Cerebellar nuclear complex (tissue), 1 donor: ENCODE measurements at regions not wholly inside any gene's neighbourhood (a gene's known extent, or its start where the extent isn't known, plus 50 kb on each side); places are given as distances from the start of the nearest gene placed in this dataset.
"Not testable (repeated sequence)": the region's sequence is repeated elsewhere in the genome, so short reads cannot be mapped to it uniquely, and the experiment has no call there.

ENCODE experiments used
- DNase-seq, 2 experiments: peaks; one replicate each; lab custom pipeline; 2025; lab: John Stamatoyannopoulos, UW

DNA sequence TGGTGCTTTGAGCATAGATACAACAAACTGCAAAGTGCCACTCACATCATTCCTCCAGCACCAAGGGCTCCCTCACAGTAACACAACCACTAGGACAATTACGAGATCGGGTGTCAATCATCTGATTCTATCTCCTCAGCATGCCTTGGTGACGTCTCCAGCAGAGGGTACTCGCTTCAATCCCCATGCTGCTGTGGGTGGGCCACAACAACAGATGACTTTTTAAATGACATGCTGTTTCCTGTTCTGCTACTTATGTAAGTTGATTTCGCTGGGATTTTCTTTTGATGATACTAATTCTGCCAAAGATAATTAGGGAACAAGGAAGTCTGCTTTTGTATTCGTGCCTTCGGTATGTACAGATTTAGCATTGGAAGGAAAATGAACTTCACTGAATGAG is 1113.0 kb downstream of the BCL11A start:
- no peak for DNase-seq

DNA sequence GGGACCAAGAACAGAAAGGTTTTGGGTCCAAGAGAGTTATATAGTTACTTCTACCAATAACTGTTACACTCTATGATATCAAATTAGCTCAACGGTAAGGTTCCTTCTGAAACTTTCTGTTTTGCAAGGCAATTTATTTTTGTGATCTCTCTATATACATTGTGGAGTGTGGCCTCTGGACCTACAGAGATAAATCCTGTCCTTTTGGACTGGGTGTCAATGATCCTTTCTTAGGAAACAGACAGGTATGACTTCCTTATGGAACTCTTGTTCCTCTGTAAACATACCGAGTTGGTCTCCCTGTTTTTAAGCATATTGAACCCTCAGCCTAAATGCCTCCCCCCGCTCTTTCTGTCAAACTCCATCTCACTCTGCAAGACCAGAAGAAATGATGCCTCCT is 1117.8 kb downstream of the BCL11A start:
- no peak for DNase-seq

DNA sequence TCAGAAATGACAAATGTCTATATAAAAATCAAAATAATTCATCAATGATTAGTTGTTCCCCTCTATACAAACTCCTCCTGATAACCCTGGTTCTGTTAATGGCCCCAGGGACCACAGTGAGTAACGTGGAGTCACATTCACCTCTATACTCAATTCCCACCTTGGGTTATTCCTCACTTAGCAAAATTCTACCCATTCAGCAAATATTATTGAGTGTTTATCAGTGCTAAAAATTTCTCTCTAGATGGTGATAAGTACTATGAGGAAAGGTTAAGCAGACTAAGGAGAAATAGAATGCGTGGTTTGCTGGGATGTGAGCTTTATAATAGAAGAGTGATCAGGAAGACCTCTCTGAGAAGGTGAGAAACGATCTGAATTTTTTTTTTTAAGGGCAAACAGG is 1124.5 kb downstream of the BCL11A start:
- no peak for DNase-seq

DNA sequence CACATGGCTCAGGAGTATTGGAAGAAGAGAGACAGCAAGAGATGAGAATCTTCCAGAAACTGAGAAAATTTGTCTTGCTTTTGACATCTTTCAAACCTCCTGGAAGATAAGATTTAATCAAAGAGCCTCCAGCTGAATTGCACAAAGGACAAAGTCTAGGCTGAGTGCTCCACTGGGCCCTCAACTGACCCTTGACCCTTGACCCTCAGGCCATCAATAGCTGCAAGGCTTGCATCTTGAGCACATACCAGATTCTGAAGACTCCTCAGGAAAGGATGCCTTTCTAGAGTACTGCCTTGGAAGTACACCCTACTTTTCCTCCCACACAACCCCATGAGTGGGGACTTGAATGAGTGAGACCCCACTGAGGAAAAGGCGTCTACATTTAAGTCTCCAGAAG is 1125.5 kb downstream of the BCL11A start:
- DNase-seq: no peak

DNA sequence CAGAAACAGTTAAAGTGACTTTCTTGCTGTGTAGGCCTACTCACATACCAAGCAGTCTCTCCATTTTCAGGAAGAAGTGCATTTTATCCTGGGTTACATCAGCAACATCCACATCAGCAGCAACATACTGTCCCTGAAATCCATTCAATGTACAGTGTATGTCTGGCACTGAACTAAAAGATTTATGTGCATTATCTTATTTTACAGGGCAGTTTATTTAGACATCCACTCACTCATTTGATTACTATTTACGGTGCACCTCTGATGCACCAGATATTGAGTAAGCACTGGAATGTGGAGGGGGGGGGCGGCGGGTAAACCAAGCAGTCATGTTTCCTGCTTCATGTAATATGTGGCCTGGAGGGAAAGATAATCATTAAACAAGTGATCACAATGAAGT is 1128.2 kb downstream of the BCL11A start:
- DNase-seq: no peak

DNA sequence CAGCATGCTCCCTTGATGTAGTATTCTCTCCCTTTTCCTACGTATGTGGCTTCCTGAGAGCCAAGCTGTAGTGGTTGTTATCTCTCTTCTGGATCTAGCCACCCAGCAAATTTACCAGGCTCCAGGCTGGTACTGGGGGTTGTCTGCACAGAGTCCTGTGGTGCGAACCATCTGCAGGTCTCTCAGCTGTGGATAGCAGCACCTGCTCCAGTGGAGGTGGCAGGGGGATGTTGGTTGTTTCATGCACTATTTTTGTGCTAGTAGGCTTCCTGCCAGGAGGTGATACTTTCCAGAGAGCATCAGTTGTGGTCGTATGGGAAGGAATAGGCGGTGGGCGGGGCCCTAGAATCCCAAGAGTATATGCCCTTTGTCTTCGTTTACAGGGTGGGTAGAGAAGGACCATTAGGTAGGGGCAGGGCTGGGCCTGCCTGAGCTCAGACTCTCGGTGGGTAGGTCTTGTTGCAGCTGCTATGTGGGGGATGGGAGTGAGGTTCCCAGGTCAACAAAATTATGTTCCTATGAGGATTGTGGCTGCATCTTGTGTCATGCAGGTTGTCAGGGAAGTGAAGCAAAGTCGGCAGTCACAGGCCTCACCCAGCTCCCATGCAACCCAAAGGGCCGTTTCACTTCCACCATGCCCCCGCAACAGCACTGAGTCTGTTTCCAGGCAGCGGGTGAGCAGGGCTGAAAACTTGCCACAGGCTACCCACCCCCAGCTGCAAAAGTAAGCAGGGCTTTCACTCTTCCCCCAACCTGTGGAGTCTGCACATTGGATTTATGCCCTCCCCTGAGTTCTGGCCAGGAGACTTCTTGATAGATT is 1139.5 kb downstream of the BCL11A start:
- DNase-seq: no peak

DNA sequence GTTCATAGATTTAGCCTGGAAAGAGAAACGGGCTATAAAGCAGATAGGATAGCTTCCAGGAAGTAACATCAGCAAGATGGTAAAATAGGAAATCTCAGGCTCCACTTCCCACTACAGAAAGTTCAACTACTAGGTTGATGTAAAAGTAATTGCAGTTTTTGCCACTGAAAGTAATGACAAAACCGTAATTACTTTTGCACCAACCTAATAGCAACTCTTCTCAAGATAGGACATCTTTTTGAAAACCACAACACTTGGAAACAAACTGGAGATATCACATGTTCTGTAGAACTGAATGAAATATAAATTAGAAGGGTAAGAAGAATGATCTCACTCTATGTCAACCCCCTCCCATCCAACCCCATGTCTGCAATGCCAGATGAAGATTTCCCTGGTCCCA is 1154.3 kb downstream of the BCL11A start:
- DNase-seq: no peak

DNA sequence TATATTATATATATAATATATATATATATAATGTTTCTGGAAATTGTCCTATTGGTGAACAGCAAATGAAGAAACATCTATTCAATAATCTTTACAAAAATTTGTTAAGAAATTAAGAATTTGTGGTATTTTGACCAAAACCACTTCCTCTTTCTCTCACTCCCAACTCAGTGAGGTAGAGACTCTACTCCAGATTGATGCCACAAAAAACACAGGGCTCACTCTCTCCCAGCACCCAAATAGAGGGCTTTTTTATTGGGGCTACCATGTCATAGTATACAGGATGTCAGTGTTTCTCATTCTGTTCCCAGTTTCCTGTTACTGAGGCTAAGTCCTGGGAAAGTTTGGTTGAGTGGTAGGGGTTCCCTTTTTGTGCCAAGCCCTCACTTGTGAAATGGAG is 1155.4 kb downstream of the BCL11A start:
- DNase-seq: no peak

DNA sequence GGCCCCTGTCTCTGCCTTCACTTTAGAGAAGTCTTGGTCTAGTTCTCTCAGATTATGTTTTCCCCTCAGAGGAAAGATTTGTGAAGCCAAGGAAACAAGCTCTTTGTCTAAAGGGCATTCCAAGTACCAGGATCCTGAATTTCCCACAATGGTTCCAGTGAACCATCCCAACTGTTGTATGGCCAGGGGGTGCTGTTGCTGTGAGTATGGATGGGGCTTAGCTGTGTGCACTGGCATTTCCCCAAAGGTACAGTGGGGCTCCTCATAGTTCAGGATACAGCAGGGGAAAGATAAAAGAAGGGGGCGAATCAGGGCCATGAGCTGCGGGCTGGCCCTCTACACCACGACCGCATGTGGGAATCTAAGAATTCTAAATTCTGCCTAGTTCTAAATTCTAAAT is 1154.0 kb upstream of the FANCL start:
- DNase-seq: no peak

DNA sequence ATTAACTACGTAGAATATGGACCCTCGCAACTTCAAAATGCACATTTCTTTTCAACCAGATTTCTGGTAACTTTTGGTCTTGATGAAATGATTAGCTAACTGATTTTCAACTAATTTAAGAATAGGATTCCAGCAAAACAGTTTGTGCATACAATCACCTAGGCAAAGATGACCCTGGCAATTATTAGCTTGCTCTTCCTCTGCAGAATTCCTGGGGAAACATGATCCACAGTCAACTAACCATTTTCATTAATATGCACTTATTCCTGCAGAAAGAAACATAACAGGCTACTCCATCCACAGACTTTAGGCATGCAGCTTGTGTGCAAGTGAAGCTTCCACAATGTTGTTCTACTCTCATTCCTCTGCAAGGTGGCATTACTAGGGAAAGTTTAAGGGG is 1150.8 kb upstream of the FANCL start:
- DNase-seq: no peak

DNA sequence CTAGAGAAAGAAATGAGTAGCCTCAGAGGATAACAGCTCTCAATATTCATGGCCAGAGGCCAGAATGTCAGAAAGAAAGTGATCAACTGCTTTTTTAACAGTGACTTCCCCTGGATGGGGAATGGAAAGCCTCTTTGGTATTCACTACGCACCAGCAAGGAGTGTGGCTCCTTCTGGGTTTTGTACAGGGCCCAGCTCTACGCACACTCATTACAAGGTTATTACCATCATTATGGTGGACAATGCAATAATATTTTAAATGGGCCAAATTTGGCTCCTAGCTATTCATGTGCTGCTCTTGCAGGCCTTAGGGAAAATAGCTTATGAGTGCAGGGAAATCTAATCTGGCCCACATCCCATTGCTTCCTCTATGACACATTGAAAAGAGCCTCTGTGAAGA is 1149.5 kb upstream of the FANCL start:
- no peak for DNase-seq

DNA sequence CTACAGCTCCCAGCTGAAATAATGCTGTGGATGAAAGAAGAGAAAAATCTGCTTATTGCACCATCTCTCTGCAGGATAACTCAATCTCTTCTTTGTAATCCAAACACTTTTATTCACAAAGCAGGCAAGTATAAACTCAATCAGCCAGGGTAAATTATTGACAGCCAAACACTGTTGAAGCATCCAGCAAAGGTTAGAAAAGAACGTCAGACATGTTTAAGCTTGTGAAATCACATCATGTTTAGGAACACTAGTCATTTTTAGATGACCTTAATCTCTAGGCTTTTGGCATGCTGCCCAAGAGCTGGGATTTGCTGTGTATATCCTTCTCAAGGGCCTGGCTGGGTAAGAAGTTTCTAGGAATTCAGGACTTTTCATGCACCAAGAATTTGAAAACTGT is 1148.1 kb upstream of the FANCL start:
- DNase-seq: no peak

DNA sequence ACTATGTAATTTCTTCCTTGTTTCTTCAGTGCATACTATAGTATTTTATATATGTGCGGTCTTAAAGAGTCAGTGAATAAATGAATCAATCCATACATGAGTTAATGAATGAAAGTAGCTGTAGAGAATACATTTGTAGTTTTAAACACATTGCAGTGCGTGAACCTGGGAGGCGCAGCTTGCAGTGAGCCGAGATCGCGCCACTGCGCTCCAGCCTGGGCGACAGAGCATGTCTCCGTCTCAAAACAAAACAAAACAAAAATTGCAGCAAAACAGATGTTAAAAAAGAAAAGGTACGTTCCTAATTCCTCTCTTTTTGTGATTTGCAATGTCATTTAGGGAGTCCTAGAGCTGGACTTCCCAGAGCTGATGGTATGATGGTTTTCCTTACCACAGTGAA is 1144.8 kb upstream of the FANCL start:
- DNase-seq: no peak

DNA sequence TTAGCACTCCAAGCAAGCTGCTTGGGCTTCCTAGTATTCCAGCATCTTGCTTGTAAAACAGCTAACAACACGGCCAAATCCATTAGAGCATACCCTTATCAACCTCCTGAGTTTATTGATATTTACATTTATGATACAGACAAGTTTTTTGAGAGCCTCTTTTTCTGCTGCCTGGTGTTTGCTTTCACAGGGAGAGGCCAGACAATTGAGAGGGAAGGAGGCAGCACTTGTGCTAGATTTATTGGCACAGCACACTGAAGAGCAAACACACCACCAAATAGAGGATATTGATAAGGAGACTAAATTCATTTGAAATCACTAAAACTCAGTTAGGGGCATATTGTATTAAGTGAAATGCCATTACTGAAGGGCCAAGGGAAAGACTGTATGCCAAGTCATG is 1142.3 kb upstream of the FANCL start:
- DNase-seq: no peak

DNA sequence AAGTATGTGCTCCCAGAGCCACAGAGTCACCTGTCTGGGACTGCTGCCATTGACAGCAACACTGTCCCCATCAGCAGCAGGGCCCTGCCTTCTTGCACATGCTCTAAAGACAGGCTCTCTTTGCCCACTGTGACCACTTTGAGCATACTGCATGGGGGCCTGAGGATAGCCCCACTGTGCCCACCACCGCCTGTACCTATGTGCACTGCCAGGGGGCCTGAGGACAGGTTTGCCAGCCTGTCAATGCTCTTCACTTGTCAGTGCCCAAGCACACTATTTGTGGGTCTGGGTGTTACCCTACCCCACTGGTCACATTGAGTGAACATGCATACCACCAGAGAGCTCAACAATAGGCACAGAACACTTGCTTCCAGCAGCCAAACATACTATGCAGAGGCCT is 1137.0 kb upstream of the FANCL start:
- DNase-seq: no peak

DNA sequence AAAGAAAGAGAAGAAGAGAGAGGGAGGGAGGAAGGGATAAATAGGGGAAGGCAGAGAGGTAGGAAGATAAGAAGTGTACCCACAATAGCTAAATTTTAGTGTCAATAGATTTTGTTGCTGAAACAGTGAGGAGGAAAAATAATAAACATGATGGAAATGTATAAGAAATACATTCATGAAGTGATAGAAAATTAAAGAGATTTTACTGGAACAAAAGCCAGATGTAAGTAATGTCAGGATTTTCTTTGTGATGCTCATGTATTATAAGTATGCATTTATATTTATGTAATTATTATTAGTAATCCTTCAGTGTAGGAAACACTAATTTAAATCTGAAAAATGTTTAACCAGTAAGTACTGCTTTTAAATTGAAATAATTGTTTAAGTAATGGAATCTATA is 1125.2 kb upstream of the FANCL start:
- no peak for DNase-seq

DNA sequence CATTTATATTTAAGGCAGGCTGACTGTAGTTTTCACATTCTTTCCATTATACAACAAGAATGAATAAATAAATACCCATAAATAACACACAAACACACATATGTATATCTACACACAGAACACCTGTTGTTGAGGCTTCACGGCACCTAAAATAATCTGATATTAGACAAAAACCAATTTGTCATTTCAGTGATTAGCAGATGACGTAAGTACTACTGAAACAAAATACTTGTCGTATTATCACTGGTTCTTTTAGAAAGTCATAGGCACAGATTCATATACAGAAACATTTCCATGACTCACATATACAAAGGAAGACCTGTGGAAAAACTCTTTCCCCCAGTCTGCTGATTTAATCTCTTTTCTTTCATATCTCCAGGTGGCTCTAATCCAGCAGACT is 1113.4 kb upstream of the FANCL start:
- DNase-seq: no peak

DNA sequence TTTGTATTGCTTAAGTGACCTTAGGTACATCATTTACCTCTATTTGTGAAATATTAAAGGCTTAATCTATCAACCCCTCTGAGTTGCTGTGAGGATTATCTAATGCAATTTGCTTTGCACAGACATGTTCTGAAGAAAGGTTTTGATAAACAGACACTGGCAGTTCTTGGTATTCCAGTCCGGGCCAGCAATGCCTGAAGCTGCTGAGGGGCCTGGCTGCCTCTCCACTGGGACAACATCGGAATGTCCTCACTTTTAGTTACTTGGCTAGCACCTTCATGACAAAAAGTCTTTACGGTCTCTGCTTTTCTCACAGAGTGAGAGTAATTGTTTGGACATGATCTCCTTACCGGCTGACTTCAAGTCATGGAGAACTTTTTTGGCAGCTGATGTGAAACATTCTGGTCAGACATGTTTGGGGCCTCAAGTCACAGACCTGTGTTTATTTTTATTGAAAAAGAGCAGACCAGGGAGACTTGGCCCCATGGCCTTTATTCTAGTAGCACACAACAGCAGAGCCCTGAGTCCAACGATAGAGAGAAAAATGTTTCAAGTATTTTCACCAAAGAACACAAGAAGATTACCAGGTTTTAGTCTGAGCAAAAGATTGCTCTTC is 1112.3 kb upstream of the FANCL start:
- DNase-seq: no peak

DNA sequence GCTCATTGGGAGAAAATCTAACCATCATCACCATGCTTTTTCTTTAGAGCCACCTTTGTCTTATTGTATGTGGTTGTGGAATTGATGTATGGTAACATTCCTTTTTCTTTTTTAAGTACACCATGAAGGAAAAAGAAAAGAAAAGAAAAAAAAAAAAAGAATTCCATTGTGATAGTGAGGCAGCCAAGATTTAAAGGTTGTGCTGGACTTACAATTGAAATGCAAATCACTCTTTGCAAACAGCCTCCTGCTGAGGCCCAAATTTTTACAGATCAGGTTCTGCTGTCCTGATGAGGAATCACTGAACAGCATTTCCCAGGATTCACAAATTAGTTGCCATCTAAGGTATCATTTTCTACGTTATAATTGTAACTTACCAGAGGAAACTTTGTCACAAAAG is 1101.0 kb upstream of the FANCL start:
- no peak for DNase-seq

DNA sequence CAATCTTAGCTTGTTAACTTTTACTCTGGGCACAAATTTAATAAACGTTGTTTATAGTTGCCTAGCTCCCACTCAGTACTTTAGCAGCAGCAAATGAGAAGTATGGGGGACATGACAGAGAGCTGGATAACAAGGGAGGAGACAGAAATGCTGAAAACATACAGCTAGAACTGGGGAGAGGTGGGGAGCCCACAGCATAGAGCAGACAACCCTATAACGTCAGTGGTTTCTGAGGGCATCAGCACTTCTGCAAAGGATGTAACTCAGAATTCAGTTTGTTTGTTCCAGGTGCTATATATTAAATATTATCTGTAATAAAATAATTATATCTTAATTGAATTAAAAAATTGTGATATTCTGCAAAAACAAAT is 1098.7 kb upstream of the FANCL start:
- no peak for DNase-seq

DNA sequence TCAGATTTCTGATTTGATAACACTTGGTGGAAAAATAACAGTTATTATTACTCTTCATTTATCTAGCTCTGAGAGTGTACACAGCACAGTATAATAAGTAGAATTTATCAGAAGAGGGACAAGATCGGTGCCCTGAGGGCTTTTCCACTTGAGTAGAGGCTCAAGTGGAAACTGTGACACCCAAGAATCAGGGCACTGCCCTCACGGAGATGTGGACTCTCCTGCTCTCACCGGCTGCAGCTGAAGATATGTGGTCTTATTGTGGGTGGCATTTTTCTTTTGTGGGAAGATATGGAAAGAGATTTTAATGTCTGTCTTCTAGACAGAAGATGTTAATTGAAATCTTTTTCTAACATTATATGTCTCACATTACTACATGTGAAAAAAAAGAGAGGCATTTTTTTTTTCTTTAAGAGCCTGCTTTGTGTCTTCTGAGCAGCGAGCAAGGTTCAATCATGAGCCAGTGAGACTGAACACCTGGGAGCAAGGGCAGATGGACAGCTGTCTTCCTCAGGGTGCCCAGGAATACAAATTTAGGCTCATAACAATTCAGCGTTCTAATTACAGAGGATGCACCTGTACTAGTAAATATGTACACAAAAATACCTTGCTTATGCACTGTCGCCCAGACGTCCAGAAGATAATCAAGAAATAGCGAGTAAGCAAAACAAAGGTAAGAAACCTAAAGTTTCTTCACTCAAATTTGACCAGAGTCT is 1098.2 kb upstream of the FANCL start:
- no peak for DNase-seq

DNA sequence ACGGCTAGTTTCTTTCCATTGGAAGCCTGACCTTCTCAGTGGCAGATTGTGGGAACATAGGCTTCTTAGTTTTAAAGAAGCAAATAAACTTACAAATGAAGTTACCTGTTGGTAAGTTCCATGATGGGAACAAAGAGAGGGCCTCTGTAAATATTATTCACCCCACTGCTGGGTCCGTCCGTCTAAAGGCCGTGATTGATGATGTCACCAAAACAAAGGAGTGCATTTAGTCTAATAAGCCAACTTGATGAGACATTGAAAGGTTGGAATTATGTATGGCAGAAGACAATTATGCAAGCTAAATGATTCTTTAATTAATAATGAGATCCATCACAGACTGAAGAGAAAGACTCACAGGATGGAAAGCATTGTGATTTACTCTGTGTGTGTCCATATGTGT is 1091.9 kb upstream of the FANCL start:
- DNase-seq: no peak

DNA sequence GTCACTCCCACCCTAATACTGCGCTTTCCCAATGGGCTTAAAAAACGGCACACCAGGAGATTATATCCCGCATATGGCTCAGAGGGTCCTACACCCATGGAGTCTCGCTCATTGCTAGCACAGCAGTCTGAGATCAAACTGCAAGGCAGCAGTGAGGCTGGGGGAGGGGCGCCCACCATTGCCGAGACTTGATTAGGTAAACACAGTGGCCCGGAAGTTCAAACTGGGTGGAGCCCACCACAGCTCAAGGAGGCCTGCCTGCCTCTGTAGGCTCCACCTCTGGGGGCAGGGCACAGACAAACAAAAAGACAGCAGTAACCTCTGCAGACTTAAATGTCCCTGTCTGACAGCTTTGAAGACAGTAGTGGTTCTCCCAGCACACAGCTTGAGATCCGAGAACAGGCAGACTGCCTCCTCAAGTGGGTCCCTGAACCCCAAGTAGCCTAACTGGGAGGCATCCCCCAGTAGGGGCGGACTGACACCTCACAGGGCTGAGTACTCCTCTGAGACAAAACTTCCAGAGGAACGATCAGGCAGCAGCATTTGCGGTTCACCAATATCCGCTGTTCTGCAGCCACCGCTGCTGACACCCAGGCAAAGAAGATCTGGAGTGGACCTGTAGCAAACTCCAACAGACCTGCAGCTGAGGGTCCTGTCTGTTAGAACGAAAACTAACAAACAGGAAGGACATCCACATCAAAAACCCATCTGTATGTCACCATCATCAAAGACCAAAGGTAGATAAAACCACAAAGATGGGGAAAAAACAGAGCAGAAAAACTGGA is 1085.6 kb upstream of the FANCL start:
- DNase-seq: not testable (repeated sequence)
